CD4-positive, alpha-beta T cell (primary cell): ENCODE measurements at regions not wholly inside any gene's neighbourhood (a gene's known extent, or its start where the extent isn't known, plus 50 kb on each side); places are given as distances from the start of the nearest gene placed in this dataset.

Experiments used
- ATAC-seq: fragments of 200-7000 bp; cut with Tn5 transposase; one replicate; pipeline ENCODE4 v1.10.0; 2022; ENCODE audit warnings: mild to moderate bottlenecking; ENCODE audit not compliant: poor library complexity
- CTCF ChIA-PET: fragments of 350-600 bp; sonication (Branson Sonifier 250); formaldehyde crosslinking; loops from one replicate; lab custom pipeline; 2021; ENCODE audit warnings: antibody characterized with exemption, inconsistent platforms; lab: Charles Lee
- POLR2A ChIA-PET: fragments of 350-600 bp; sonication (Branson Sonifier 250); formaldehyde crosslinking; loops from one replicate; lab custom pipeline; 2021; ENCODE audit warnings: antibody characterized with exemption, inconsistent platforms; lab: Charles Lee
- DNase-seq, 14 experiments: peaks; one replicate each; pipeline ENCODE4 v3.0.0-alpha.2; 2013 to 2020; ENCODE audit warnings: mixed read lengths in 2 of 14
- H3K27ac ChIP-seq, 2 donors: one replicate each; pipeline versions ENCODE4 v1.5.1 to v1.7.0; 2013; ENCODE audit warnings: low read length in 2 of 2, low read depth in 1 of 2, mild to moderate bottlenecking in 1 of 2
- H3K27me3 ChIP-seq, 2 experiments: 1 replicate in 1 of 2; 2 replicates in 1 of 2; pipeline versions ENCODE4 v1.6.1 to v1.7.0; 2013; ENCODE audit warnings: low read length in 2 of 2, control low read depth in 1 of 2, mild to moderate bottlenecking in 1 of 2, moderate library complexity in 1 of 2; ENCODE audit not compliant: insufficient read depth in 2 of 2, control insufficient read depth in 1 of 2
- H3K36me3 ChIP-seq: one replicate; pipeline ENCODE4 v1.6.1; 2013; ENCODE audit warnings: low read length, control low read depth; ENCODE audit not compliant: insufficient read depth
- H3K4me1 ChIP-seq: one replicate; pipeline ENCODE4 v1.6.1; 2013; ENCODE audit warnings: low read length, control low read depth; ENCODE audit not compliant: insufficient read depth
- H3K4me3 ChIP-seq: one replicate; pipeline ENCODE4 v1.5.1; 2013; ENCODE audit warnings: mild to moderate bottlenecking, low read length, moderate library complexity
- H3K9me3 ChIP-seq, 2 experiments: 1 replicate in 1 of 2; 2 replicates in 1 of 2; pipeline versions ENCODE4 v1.6.1 to v1.7.0; 2013; ENCODE audit warnings: low read length in 2 of 2, mild to moderate bottlenecking in 2 of 2, control low read depth in 1 of 2, moderate library complexity in 1 of 2; ENCODE audit not compliant: control insufficient read depth in 1 of 2, insufficient read depth in 1 of 2
- H3K27ac Mint-ChIP-seq: one replicate; pipeline ENCODE4 v1.8.0; 2020; ENCODE audit warnings: mixed read lengths
- H3K27me3 Mint-ChIP-seq: one replicate; pipeline ENCODE4 v1.8.0; 2021; ENCODE audit warnings: mixed read lengths
- H3K36me3 Mint-ChIP-seq: one replicate; pipeline ENCODE4 v1.8.0; 2021; ENCODE audit warnings: low read depth, mixed read lengths
- H3K4me1 Mint-ChIP-seq: one replicate; pipeline ENCODE4 v1.8.0; 2021; ENCODE audit warnings: low read depth, mixed read lengths
- H3K4me3 Mint-ChIP-seq: one replicate; pipeline ENCODE4 v1.8.0; 2020; ENCODE audit warnings: mild to moderate bottlenecking, mixed read lengths
- H3K9me3 Mint-ChIP-seq: one replicate; pipeline ENCODE4 v1.8.0; 2020; ENCODE audit warnings: mixed read lengths
- CTCF ChIP-seq: fragments of 200-600 bp; IDR thresholded peaks from one replicate; pipeline ENCODE4 v1.8.0; 2022; ENCODE audit warnings: antibody characterized with exemption, mild to moderate bottlenecking
- intact Hi-C, 2 experiments: fragments of 100-400 bp; cut with DNase I in 1 of 2; cut with micrococcal nuclease in 1 of 2; formaldehyde crosslinking; loops; one replicate each; pipeline versions ENCODE4 v1.15.1 to v1.9.0; 2023 to 2025; cut with DNase I, micrococcal nuclease

- H3K4me1 Mint-ChIP-seq, result no peaks in the 10 kb centered on the region
- no peak overlapping the region for H3K4me3 Mint-ChIP-seq
- no peak for ATAC-seq
- Histone ChIP-seq H3K36me3 (no peaks in the 10 kb centered on the region), H3K4me1 (no peaks in the 10 kb centered on the region), H3K27me3 (no peaks in the 10 kb centered on the region), H3K27ac (no peak overlapping the region), H3K9me3 (peaks cover 4 to 7% of the 10 kb centered on the region in 2 experiments), H3K4me3 (no peak overlapping the region)
- intact Hi-C loops, result no loop called here
- ChIA-PET CTCF (no interaction called here), POLR2A (no interaction called here)
- TF ChIP-seq CTCF, result no peak
- no peaks in the 10 kb centered on the region for H3K36me3 Mint-ChIP-seq
- DNase-seq, result no peak
- H3K9me3 Mint-ChIP-seq, result no peaks in the 10 kb centered on the region
- no peaks in the 10 kb centered on the region for H3K27me3 Mint-ChIP-seq
- no peak overlapping the region for H3K27ac Mint-ChIP-seq
These were observed 365.2 kb upstream of the DPH6 start for GRCh38 chr15:35911052-35911777.

DNA sequence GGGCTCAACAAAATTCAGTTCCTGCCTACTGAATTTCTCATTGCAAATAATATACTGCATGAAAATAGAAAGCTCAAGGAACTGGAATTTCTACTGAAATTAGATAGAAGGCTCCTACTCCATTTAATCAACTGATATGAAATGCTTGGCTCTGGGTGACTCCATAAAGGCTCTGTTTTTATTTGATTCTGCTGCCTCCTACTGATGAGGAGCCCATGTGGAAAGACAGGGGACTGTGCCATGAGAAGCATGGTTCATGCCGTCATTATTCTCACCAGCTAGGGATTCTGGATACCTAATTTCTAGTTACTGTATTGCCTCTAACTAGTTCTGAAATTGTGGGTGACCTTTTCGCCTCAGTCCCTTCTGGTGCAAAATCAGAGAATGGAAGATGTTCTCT is 366.2 kb upstream of the DPH6 start:
- ChIA-PET CTCF (no interaction called here), POLR2A (no interaction called here)
- Mint-ChIP-seq H3K36me3 (no peaks in the 10 kb centered on the region), H3K4me3 (no peak overlapping the region), H3K27me3 (no peaks in the 10 kb centered on the region), H3K9me3 (peaks cover 1% of the 10 kb centered on the region), H3K4me1 (no peaks in the 10 kb centered on the region), H3K27ac (no peak overlapping the region)
- Histone ChIP-seq H3K27ac (no peak overlapping the region), H3K9me3 (peaks cover 0 to 7% of the 10 kb centered on the region in 2 experiments), H3K27me3 (no peaks in the 10 kb centered on the region), H3K36me3 (no peaks in the 10 kb centered on the region), H3K4me3 (no peak overlapping the region), H3K4me1 (no peaks in the 10 kb centered on the region)
- TF ChIP-seq CTCF, result no peak
- DNase-seq (no peak), ATAC-seq (no peak)
- intact Hi-C loops, result no loop called here

GRCh38 chr15:35914573-35914972 is 368.6 kb upstream of the DPH6 start:
- Histone ChIP-seq H3K4me3 (no peak overlapping the region), H3K36me3 (no peaks in the 10 kb centered on the region), H3K9me3 (peaks cover 0 to 7% of the 10 kb centered on the region in 2 experiments), H3K27ac (no peak overlapping the region), H3K4me1 (no peaks in the 10 kb centered on the region), H3K27me3 (no peaks in the 10 kb centered on the region)
- DNase-seq (no peak), ATAC-seq (no peak)
- POLR2A ChIA-PET, result no interaction called here
- Mint-ChIP-seq H3K4me1 (no peaks in the 10 kb centered on the region), H3K9me3 (peaks cover 9% of the 10 kb centered on the region), H3K36me3 (no peaks in the 10 kb centered on the region), H3K27ac (no peak overlapping the region), H3K4me3 (no peak overlapping the region), H3K27me3 (no peaks in the 10 kb centered on the region)
- no peak for TF ChIP-seq CTCF
- CTCF ChIA-PET, result no interaction called here
- intact Hi-C loops, result no loop called here
